ENCODE measurements at regions not wholly inside any gene's neighbourhood (a gene's known extent, or its start where the extent isn't known, plus 50 kb on each side); places are given as distances from the start of the nearest gene placed in this dataset.
"Not testable (repeated sequence)": the region's sequence is repeated elsewhere in the genome, so short reads cannot be mapped to it uniquely, and the experiment has no call there.

DNA sequence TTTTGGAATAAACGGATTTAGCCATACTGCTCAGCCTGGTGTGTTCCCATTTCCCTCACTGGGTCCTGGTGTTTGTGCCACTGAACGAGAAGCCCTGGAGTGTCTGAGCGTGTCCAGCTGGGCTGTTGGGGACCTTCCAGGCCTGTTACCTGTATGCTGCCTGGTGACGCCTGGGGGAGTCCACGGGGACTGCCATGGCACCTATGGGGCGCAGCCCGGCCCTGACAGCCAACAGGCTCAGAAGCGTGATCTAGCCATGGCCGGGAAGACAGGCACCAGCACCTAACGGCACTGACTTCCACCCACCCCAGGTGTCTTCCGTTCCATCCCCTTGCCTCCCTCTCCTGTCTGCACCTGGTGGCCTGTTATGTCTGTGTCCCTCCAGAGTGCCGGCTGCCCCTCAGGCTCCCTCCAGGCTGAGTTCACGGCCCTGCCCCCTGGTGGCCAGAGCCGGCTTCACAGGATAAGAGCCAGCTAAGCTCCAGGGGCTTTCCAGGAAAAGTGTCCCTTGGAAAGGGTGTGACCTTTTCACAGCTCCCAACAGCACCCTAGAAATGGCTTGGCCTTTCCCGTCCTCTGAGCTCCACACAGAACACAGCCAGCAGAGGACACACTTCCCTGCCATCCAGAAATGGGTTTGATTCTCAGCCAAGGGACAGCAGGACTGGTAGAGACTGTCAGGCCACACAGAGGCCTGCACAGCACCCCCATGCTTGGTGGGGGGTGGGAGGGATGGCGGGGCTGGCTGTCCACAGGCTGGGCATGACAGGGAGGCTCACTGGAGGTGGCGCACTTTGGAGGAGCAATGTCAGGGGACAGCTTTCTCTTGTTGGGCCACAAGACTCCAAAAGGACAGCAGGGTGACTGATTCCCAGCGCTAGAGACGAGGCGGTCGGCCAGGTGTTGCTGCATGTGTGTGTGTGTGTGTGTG is 64.0 kb upstream of the LYSMD4 start:
- not testable (repeated sequence) for H3K36me3 Mint-ChIP-seq (ENCODE audit: low read depth); H3K9me3 Mint-ChIP-seq; H3K4me1 Mint-ChIP-seq; H3K27ac Mint-ChIP-seq; ATAC-seq; H3K27me3 Mint-ChIP-seq; DNase-seq; H3K4me3 Mint-ChIP-seq

DNA sequence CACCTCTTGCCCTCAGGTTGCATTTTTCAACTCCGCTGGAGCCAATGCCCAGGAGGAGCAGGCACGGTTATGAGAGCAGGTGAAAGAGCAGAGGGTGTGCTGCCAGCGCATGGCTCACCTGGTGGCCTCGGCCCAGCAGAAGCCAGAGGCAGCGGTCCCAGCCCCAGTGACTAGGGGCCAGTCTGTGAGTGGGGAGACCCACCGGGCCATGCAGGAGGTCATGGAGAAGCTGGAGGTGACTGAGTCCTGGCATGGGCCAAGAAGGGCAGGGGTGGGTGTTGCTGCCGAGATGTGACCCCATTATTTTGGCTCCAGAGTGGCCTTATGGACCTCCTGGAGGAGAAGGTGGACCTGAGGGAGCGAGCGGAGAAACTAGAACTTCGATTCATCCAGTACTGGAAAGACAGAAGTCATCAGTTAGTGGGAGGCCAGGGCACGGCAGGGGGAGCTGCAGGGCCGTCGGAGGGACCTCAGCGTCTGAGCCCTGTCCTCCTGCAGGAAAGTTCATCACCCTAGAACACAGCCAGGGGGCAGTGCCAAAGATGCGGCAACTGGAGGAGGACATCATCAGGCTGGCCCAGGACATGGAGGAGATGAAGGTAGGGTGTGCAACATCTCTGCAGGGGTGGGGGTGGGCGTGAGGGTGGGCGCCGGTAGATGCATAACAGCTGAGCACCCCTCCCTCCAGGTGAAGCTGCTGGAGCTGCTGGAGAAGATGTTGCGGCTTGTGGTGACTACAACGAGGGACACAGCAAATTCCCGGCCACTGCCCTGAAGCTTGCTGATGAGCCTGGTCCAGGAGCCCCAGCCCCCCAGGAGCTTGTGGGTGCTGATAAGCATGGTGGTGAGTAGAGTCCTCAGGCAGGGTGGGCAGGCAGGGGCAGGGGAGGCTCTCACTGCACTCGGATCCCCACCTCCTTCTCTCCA is 58.9 kb upstream of the LYSMD4 start:
- not testable (repeated sequence) for ATAC-seq; H3K36me3 Mint-ChIP-seq (ENCODE audit: low read depth)

DNA sequence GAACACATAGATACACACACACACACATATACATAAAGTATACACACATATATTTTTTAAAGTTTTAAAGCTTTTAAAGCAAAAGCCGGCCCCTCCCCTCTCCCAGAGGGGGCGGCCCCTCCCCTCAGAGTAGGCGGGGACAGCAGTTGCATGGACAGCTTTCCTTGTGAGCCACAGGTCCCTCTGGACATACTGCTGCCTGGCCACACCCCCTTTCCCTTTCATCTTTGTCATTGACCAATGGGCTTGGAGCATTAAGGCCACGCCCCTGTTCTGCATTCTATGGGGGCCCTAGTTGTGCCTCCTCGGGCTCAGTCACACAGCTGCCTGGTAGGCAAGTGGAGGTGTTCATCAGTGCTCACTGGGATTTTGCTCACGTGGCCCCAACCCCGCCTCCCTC is 57.5 kb upstream of the LYSMD4 start:
- not testable (repeated sequence) for H3K36me3 Mint-ChIP-seq (ENCODE audit: low read depth); DNase-seq; ATAC-seq; H3K4me3 Mint-ChIP-seq; H3K27ac Mint-ChIP-seq; H3K27me3 Mint-ChIP-seq; H3K9me3 Mint-ChIP-seq; H3K4me1 Mint-ChIP-seq

More for the DNA sequence above, 58.9 kb upstream of the LYSMD4 start:
- H3K4me3 Mint-ChIP-seq, H3K9me3 Mint-ChIP-seq, DNase-seq, H3K27ac Mint-ChIP-seq, H3K4me1 Mint-ChIP-seq, H3K27me3 Mint-ChIP-seq: not testable (repeated sequence)

DNA sequence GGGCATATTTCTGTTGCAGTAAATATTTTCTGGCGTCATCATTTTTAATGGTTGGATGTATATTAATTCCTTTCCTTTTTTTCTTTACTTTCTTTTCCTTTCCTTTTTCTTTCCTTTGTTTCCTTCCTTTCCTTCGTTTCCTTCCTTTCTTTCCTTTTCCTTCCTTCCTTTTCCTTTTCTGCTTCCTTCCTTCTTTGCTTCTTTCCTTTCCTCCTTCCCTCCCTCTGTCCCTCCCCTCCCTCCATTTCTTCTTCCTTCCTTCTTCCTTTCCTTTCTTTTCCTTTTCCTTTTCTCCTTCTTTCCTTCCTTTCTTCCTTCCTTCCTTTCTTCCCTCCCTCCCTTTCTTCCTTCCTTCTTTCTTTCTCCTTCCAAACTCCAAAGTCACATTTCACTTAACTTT is 54.9 kb upstream of the LYSMD4 start:
- Mint-ChIP-seq H3K27ac (no peak overlapping the region), H3K36me3 (ENCODE audit: low read depth) (no peaks in the 10 kb centered on the region), H3K27me3 (peaks cover 7% of the 10 kb centered on the region), H3K9me3 (no peaks in the 10 kb centered on the region), H3K4me3 (no peak overlapping the region), H3K4me1 (no peaks in the 10 kb centered on the region)
- ATAC-seq (no peak), DNase-seq (no peak)

DNA sequence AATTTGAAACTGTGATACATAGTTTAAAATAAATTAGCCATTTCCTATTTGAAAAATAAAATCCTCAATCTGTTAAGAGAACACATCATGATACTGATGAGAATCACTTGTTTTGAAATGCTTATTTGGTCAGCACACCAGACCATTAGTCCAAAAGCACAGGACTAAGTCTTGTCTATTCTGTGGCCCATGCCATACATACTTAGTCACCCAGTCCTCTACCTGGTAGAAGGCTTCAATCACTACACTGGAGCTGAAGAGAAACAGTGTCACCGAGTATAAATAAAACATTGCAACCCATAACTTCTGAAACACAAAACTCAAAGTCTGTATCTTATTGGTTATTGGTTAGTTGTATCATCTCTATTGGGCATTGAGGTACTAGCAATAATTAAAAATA is 51.6 kb upstream of the LYSMD4 start:
- H3K4me1 Mint-ChIP-seq; DNase-seq; ATAC-seq; H3K36me3 Mint-ChIP-seq (ENCODE audit: low read depth); H3K27ac Mint-ChIP-seq; H3K9me3 Mint-ChIP-seq; H3K4me3 Mint-ChIP-seq: not testable (repeated sequence)
- H3K27me3 Mint-ChIP-seq: peaks cover 12% of the 10 kb centered on the region

DNA sequence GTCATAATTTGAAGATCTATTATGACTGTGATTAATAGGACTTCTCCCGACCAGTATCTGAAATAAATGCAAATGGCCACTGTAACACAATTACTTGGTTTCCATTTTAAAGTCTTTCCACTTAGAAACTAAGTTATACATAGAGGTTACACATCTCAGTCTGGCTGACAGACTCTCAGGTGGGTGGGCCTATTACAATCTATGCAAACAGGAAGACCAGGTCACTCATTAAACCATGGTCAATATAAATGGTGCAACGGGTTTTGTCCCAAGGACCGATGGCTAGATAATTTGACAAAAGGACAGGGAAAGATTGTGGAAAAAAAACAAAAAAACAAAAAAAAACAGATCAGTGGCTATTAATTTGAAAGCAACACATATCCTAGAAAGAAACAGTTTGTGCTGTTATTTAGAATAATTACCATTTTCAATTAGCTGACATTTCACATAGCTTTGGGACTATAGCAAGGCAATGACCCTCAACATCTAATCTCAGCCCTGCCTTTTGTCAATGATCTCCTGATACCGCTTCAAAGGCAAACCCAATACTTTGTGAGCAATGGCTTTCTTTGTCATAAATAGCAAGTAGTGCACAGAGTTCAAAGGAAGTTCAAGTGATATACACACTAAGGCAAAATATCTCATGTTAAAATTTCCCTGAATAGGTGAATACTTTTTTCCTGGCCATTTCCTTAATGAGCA is 50.8 kb upstream of the LYSMD4 start:
- not testable (repeated sequence) for H3K4me1 Mint-ChIP-seq; DNase-seq; H3K27me3 Mint-ChIP-seq; H3K9me3 Mint-ChIP-seq; ATAC-seq; H3K4me3 Mint-ChIP-seq; H3K36me3 Mint-ChIP-seq (ENCODE audit: low read depth); H3K27ac Mint-ChIP-seq
